GM12878 (cell line): ENCODE measurements at regions not wholly inside any gene's neighbourhood (a gene's known extent, or its start where the extent isn't known, plus 50 kb on each side); places are given as distances from the start of the nearest gene placed in this dataset.

ENCODE experiments used
- ATAC-seq: fragments of 200-7000 bp; cut with Tn5 transposase; 3 replicates; pipeline ENCODE4 v1.9.1; 2020; ENCODE audit warnings: mild to moderate bottlenecking, moderate library complexity
- BruUV-seq: library from RNA; stranded (reverse); fragments of 400-500 nt; replicated peaks from 2 replicates; lab custom pipeline; 2021; lab: Mats Ljungman, UMichigan
- CTCF ChIA-PET: fragments of 300-600 bp; sonication (Branson Sonifier 250); formaldehyde crosslinking; extraction: SDS; loops from one replicate; lab custom pipeline; 2021; ENCODE audit warnings: inconsistent platforms; lab: Yijun Ruan, JAX
- POLR2A ChIA-PET: fragments of 350-600 bp; formaldehyde crosslinking; extraction: SDS; loops from one replicate; lab custom pipeline; 2021; ENCODE audit warnings: inconsistent platforms; lab: Charles Lee
- RAD21 ChIA-PET: fragments of 300-600 bp; sonication (Branson Sonifier 250); formaldehyde crosslinking; loops from one replicate; lab custom pipeline; 2023; ENCODE audit warnings: antibody characterized with exemption; ENCODE audit not compliant: unreplicated experiment; lab: Charles Lee
- SMC1A ChIA-PET: fragments of 300-600 bp; sonication (Branson Sonifier 250); formaldehyde crosslinking; loops from one replicate; lab custom pipeline; 2023; ENCODE audit not compliant: unreplicated experiment, uncharacterized antibody; lab: Charles Lee
- DNase-seq: peaks from one replicate; pipeline ENCODE4 v3.0.0-alpha.2; 2011; ENCODE audit warnings: low read depth, low spot score
- FAIRE-seq: peaks from 3 replicates; lab custom pipeline; 2011; peaks lifted over from hg19 to GRCh38; lab: Jason Lieb, UNC
- H2AFZ ChIP-seq: 2 replicates; pipeline ENCODE4 v1.6.0; 2011; ENCODE audit warnings: low read depth, low read length, control low read depth; ENCODE audit not compliant: control insufficient read depth
- H3K27ac ChIP-seq: 2 replicates; pipeline ENCODE4 v1.5.1; 2011; ENCODE audit warnings: control low read depth; ENCODE audit not compliant: control insufficient read depth, insufficient read depth
- H3K27me3 ChIP-seq, 2 experiments: replicated peaks in 1 of 2; 2 replicates each; pipeline versions ENCODE4 v1.6.0 to v1.6.1; 2011; ENCODE audit warnings: low read length in 1 of 2; ENCODE audit not compliant: control insufficient read depth in 2 of 2, insufficient read depth in 2 of 2
- H3K36me3 ChIP-seq, 2 experiments: 2 replicates each; pipeline ENCODE4 v1.5.1; 2011; ENCODE audit warnings: low read length in 1 of 2; ENCODE audit not compliant: control insufficient read depth in 2 of 2, insufficient read depth in 2 of 2
- H3K4me1 ChIP-seq: 2 replicates; pipeline ENCODE4 v1.6.1; 2011; ENCODE audit warnings: mild to moderate bottlenecking, low read length, moderate library complexity, mixed read lengths; ENCODE audit not compliant: control insufficient read depth, insufficient read depth
- H3K4me2 ChIP-seq: 2 replicates; pipeline ENCODE4 v1.6.0; 2011; ENCODE audit warnings: control low read depth; ENCODE audit not compliant: control insufficient read depth, insufficient read depth
- H3K4me3 ChIP-seq: fragments of 200-600 bp; sonication (generic); 2 replicates; pipeline ENCODE4 v1.5.1; 2016
- H3K79me2 ChIP-seq: 2 replicates; pipeline ENCODE4 v1.6.0; 2011; ENCODE audit warnings: low read length; ENCODE audit not compliant: control insufficient read depth, insufficient read depth
- H3K9ac ChIP-seq: 2 replicates; pipeline ENCODE4 v1.8.0; 2011; ENCODE audit warnings: low read length, control low read depth, mixed read lengths; ENCODE audit not compliant: control insufficient read depth, insufficient read depth
- H3K9me3 ChIP-seq: replicated peaks from 3 replicates; pipeline ENCODE4 v1.5.1; 2011; ENCODE audit warnings: mild to moderate bottlenecking, low read length; ENCODE audit not compliant: control insufficient read depth, insufficient read depth
- H4K20me1 ChIP-seq: 2 replicates; pipeline ENCODE4 v1.6.0; 2011; ENCODE audit not compliant: control insufficient read depth, insufficient read depth
- ASH2L ChIP-seq: fragments of 300-600, 200-600 bp; sonication (generic); IDR thresholded peaks from 2 replicates; pipeline ENCODE4 v1.6.1; 2017; ENCODE audit warnings: low read depth, mild to moderate bottlenecking, borderline replicate concordance
- CBX5 ChIP-seq: sonication (generic); IDR thresholded peaks from 2 replicates; pipeline ENCODE4 v1.6.1; 2016; ENCODE audit warnings: low read depth, moderate library complexity, mild to moderate bottlenecking, inconsistent platforms
- DPF2 ChIP-seq: fragments of 450-650 bp; IDR thresholded peaks from 2 replicates; pipeline ENCODE4 v1.6.1; 2017; ENCODE audit warnings: mild to moderate bottlenecking
- EP300 ChIP-seq, 2 experiments: fragments of 150-350 bp in 1 of 2; IDR thresholded peaks; 2 replicates each; pipeline ENCODE4 v1.6.1; 2011 to 2012; ENCODE audit warnings: low read depth in 2 of 2, low read length in 2 of 2, borderline replicate concordance in 1 of 2, improper control_type of control experiment in 1 of 2, inconsistent platforms in 1 of 2; ENCODE audit not compliant: control insufficient read depth in 1 of 2
- ETV6 ChIP-seq, 2 experiments: fragments of 450-650 bp in 1 of 2; IDR thresholded peaks in 1 of 2; conservative IDR thresholded peaks in 1 of 2; 2 replicates each; pipeline ENCODE4 v1.6.1; 2014; ENCODE audit warnings: antibody characterized with exemption in 1 of 2, borderline replicate concordance in 1 of 2, low read depth in 1 of 2, mild to moderate bottlenecking in 1 of 2, moderate library complexity in 1 of 2
- HDGF ChIP-seq: fragments of 450-650 bp; IDR thresholded peaks from 2 replicates; pipeline ENCODE4 v1.6.1; 2016; ENCODE audit warnings: antibody characterized with exemption
- IKZF1 ChIP-seq: fragments of 450-650 bp; conservative IDR thresholded peaks from 2 replicates; pipeline ENCODE4 v1.6.1; 2017; ENCODE audit warnings: antibody characterized with exemption, mild to moderate bottlenecking
- MEF2B ChIP-seq: fragments of 450-650 bp; IDR thresholded peaks from 2 replicates; pipeline ENCODE4 v1.6.1; 2018; ENCODE audit warnings: mild to moderate bottlenecking, moderate library complexity; ENCODE audit not compliant: partially characterized antibody, poor library complexity, severe bottlenecking
- POLR2AphosphoS5 ChIP-seq: IDR thresholded peaks from 2 replicates; pipeline ENCODE4 v1.6.1; 2011; ENCODE audit warnings: mild to moderate bottlenecking, low read length, inconsistent platforms
- RELA ChIP-seq: fragments of 450-650 bp; IDR thresholded peaks from 2 replicates; pipeline ENCODE4 v1.8.0; 2014; ENCODE audit warnings: borderline replicate concordance; ENCODE audit not compliant: partially characterized antibody
- REST ChIP-seq: IDR thresholded peaks from 2 replicates; pipeline ENCODE4 v1.6.1; 2012; ENCODE audit warnings: mild to moderate bottlenecking, low read depth, low read length
- SKIL ChIP-seq: fragments of 450-650 bp; IDR thresholded peaks from 2 replicates; pipeline ENCODE4 v1.6.1; 2017; ENCODE audit warnings: mild to moderate bottlenecking, low read depth, inconsistent platforms; ENCODE audit not compliant: poor library complexity, severe bottlenecking
- SRF ChIP-seq, 2 experiments: IDR thresholded peaks; 2 replicates each; pipeline ENCODE4 v1.6.1; 2011; ENCODE audit warnings: low read depth in 2 of 2, low read length in 2 of 2, mild to moderate bottlenecking in 1 of 2, moderate library complexity in 1 of 2
- YY1 ChIP-seq: IDR thresholded peaks from 2 replicates; pipeline ENCODE4 v1.6.1; 2011; ENCODE audit warnings: low read depth, mild to moderate bottlenecking, low read length
- ZNF207 ChIP-seq: fragments of 450-650 bp; IDR thresholded peaks from 2 replicates; pipeline ENCODE4 v1.6.1; 2014; ENCODE audit warnings: antibody characterized with exemption, mild to moderate bottlenecking, borderline replicate concordance
- ZNF274 ChIP-seq: IDR thresholded peaks from one replicate; pipeline ENCODE4 v1.8.0; 2011; ENCODE audit not compliant: insufficient read length, insufficient read depth
- ZNF384 ChIP-seq: IDR thresholded peaks from 2 replicates; pipeline ENCODE4 v1.6.1; 2012; ENCODE audit warnings: low read depth, mild to moderate bottlenecking, low read length, improper control_type of control experiment, borderline replicate concordance
- ZNF622 ChIP-seq: fragments of 450-650 bp; IDR thresholded peaks from 2 replicates; pipeline ENCODE4 v1.6.1; 2017; ENCODE audit warnings: mild to moderate bottlenecking, inconsistent platforms
- WGBS: methylation state at CpG from one replicate; pipeline ENCODE4 v1.1.6; 2016; ENCODE audit warnings: low lambda C conversion rate; ENCODE audit not compliant: insufficient replicate concordance, insufficient coverage; ENCODE audit errors: missing lambda C conversion rate; 5-methylcytosine and 5-hydroxymethylcytosine counted together
- in situ Hi-C: fragments of 300-500 bp; cut with MboI; formaldehyde crosslinking; loops from 9 replicates; pipeline ENCODE4 v1.14.3; 2018; ENCODE audit warnings: mixed read lengths
- intact Hi-C: fragments of 100-400 bp; cut with micrococcal nuclease; formaldehyde crosslinking; loops from one replicate; pipeline ENCODE4 v1.14.2; 2022; ENCODE audit not compliant: unreplicated experiment

- Histone ChIP-seq H3K27ac (0 out of 2 replicates have a peak overlapping the region, but pooled peaks have one; percentile 1), H3K4me2 (peak overlapping the region; percentile 66), H4K20me1 (no peaks in the 10 kb centered on the region), H3K36me3 (peaks cover 0 to 2% of the 10 kb centered on the region in 2 experiments; a peak in 1 of 4 replicates), H3K9me3 (no peaks in the 10 kb centered on the region; the same call in 2 of the 3 replicates), H3K9ac (no peak overlapping the region), H3K4me1 (peaks cover 44% of the 10 kb centered on the region), H3K79me2 (no peaks in the 10 kb centered on the region), H2AFZ (no peak overlapping the region; the same call in 1 of the 2 replicates), H3K27me3 (no peaks in the 10 kb centered on the region), H3K4me3 (no peak overlapping the region)
- intact Hi-C loops: loop anchor here (1.0 to 5.0 kb wide), 4 partner anchors 25 to 205 kb away; no protein-coding TSS in a partner anchor
- in situ Hi-C loops: no loop called here
- SMC1A ChIA-PET: interaction anchor here (0.6 to 5.7 kb wide), 24 partner anchors 8 to 684 kb away, joined by 3 to 92 read pairs (median 5); partner anchors contain the start of gene TRIB2
- ATAC-seq (peak; percentile 91), FAIRE-seq (no peak), DNase-seq (peak; percentile 71)
- no TSS peak for BruUV-seq
- POLR2A ChIA-PET: interaction anchor here (0.5 to 1.8 kb wide), 5 partner anchors 11 to 41 kb away, joined by 3 to 6 read pairs (median 4); no protein-coding TSS in a partner anchor
- RAD21 ChIA-PET: interaction anchor here (0.5 to 6.6 kb wide), 24 partner anchors 11 to 964 kb away, joined by 3 to 79 read pairs (median 4); no protein-coding TSS in a partner anchor
- 0% methylated on average over 3 of the region's 3 CpGs for WGBS
- CTCF ChIA-PET: interaction anchor here (1.1 to 4.2 kb wide), 12 partner anchors 11 to 684 kb away, joined by 3 to 47 read pairs (median 6); partner anchors contain the start of gene TRIB2
- TF ChIP-seq SRF (IDR thresholded peaks at IDR 0.05; ENCODE audit: low read depth in 2 of 2, low read length in 2 of 2) (no peak), CBX5 (0 out of 2 replicates have a peak, but pooled peaks have one; percentile 57), ZNF274 (no peak), YY1 (peak; percentile 64; the same call in 1 of the 2 replicates), IKZF1 (no peak; the same call in 1 of the 2 replicates), ZNF384 (peak; percentile 91), EP300 (IDR thresholded peaks at IDR 0.05; ENCODE audit: borderline replicate concordance in 1 of 2, control insufficient read depth in 1 of 2, low read depth in 2 of 2, low read length in 2 of 2) (0 out of 4 replicates have a peak, but pooled peaks of 1 of the 2 experiments have one; percentile 9), ETV6 (conservative IDR thresholded peaks at IDR 0.05 in 1 of 2, IDR thresholded peaks at IDR 0.05 in 1 of 2; ENCODE audit: borderline replicate concordance in 1 of 2, low read depth in 1 of 2) (no peak), RELA (no peak), ZNF622 (no peak), DPF2 (no peak), HDGF (no peak), SKIL (no peak), POLR2AphosphoS5 (no peak), REST (no peak), ASH2L (no peak), MEF2B (peak; percentile 20), ZNF207 (no peak)
Measured at GRCh38 chr2:12032398-12032797, 286.0 kb downstream of the LPIN1 start.
